Ovary (tissue), 7 donors: ENCODE measurements at regions not wholly inside any gene's neighbourhood (a gene's known extent, or its start where the extent isn't known, plus 50 kb on each side); places are given as distances from the start of the nearest gene placed in this dataset.

Experiments
- DNase-seq, 5 donors: peaks; one replicate each; pipeline ENCODE4 v3.0.0-alpha.2; 2019 to 2020
- H3K27ac ChIP-seq, 2 donors: fragments of 200-600 bp; one replicate each; pipeline versions ENCODE4 v1.5.1 to v1.8.0; 2019 to 2022
- H3K27me3 ChIP-seq: fragments of 200-600 bp; one replicate; pipeline ENCODE4 v1.8.0; 2022
- H3K36me3 ChIP-seq: fragments of 200-600 bp; sonication (generic); one replicate; pipeline ENCODE4 v1.5.1; 2019
- H3K4me1 ChIP-seq: one replicate; pipeline ENCODE4 v1.8.1; 2013; ENCODE audit warnings: mild to moderate bottlenecking, moderate library complexity; ENCODE audit not compliant: insufficient read depth
- H3K4me3 ChIP-seq: fragments of 200-600 bp; sonication (generic); one replicate; pipeline ENCODE4 v1.5.1; 2017
- H3K9me3 ChIP-seq, 2 donors: fragments of 200-600 bp in 1 of 2; sonication (generic) in 1 of 2; one replicate each; pipeline versions ENCODE4 v1.5.1 to v1.8.1; 2013 to 2019; ENCODE audit warnings: mild to moderate bottlenecking in 1 of 2, moderate library complexity in 1 of 2
- EP300 ChIP-seq: sonication (generic); formaldehyde crosslinking; IDR thresholded peaks from one replicate; pipeline ENCODE4 v1.6.1; 2017; ENCODE audit warnings: antibody characterized with exemption
- POLR2A ChIP-seq: fragments of 450-650 bp; IDR thresholded peaks from one replicate; pipeline ENCODE4 v1.6.1; 2017; ENCODE audit warnings: antibody characterized with exemption, mild to moderate bottlenecking, moderate library complexity
- WGBS, 3 donors: extraction: QIAGEN DNeasy Blood & Tissue Kit in 1 of 3; methylation state at CpG; one replicate each; pipeline versions ENCODE4 v1.1.5 to v1.1.7; 2013 to 2017; 5-methylcytosine and 5-hydroxymethylcytosine counted together
- intact Hi-C, 4 donors: fragments of 100-400 bp; cut with DNase I; formaldehyde crosslinking; loops; one replicate each; pipeline versions ENCODE4 v1.11.0 to v1.15.1; 2022 to 2023
- TF ChIP-seq, protein P1 (sequence below), 3 donors: fragments of 450-650 bp in 2 of 3; fragments of 200-600 bp in 1 of 3; IDR thresholded peaks; one replicate each; pipeline versions ENCODE4 v1.5.1 to v1.8.0; 2016 to 2022; ENCODE audit warnings: antibody characterized with exemption in 3 of 3, mild to moderate bottlenecking in 1 of 3
- donor health status: DM: no; HTN: no; CAD: no; lungs with moderate emphysema.
- donor health status: DM: no; HTN: no; CAD: no.
- donor health status: Bipolar disorder and iron deficiency.
- donor health status: DM: no; HTN: no; CAD: no.
- donor health status: DM: yes; HTN: yes; CAD: no.

DNA sequence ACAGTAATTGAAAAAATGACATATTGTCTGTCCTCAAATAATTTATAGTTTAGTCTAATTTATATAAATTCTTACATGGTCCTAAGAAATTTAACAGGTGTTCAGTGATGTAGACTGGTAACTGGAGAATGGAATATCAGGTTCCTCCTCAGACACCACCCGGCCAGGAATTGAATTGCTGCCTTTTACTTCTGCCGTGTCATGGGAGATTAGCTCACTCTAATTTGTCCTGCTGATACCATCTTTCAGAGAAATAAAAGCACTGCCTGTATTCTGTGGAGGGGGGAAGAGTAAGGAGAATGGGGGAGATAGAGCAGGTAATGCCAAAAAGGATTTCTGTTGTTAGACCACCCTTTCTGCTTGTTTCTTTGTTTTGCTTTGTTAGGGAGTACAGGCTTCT is 125.2 kb upstream of the KLHL4 start:
- no peaks in the 10 kb centered on the region for H3K4me1 ChIP-seq
- WGBS, 3 donors = 61 to 66% (median 64%) methylated on average over 2 of the region's 2 CpGs
- TF ChIP-seq, protein P1, sequence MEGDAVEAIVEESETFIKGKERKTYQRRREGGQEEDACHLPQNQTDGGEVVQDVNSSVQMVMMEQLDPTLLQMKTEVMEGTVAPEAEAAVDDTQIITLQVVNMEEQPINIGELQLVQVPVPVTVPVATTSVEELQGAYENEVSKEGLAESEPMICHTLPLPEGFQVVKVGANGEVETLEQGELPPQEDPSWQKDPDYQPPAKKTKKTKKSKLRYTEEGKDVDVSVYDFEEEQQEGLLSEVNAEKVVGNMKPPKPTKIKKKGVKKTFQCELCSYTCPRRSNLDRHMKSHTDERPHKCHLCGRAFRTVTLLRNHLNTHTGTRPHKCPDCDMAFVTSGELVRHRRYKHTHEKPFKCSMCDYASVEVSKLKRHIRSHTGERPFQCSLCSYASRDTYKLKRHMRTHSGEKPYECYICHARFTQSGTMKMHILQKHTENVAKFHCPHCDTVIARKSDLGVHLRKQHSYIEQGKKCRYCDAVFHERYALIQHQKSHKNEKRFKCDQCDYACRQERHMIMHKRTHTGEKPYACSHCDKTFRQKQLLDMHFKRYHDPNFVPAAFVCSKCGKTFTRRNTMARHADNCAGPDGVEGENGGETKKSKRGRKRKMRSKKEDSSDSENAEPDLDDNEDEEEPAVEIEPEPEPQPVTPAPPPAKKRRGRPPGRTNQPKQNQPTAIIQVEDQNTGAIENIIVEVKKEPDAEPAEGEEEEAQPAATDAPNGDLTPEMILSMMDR (IDR thresholded peaks at IDR 0.05) = no peak
- TF ChIP-seq POLR2A (no peak), EP300 (no peak)

DNA sequence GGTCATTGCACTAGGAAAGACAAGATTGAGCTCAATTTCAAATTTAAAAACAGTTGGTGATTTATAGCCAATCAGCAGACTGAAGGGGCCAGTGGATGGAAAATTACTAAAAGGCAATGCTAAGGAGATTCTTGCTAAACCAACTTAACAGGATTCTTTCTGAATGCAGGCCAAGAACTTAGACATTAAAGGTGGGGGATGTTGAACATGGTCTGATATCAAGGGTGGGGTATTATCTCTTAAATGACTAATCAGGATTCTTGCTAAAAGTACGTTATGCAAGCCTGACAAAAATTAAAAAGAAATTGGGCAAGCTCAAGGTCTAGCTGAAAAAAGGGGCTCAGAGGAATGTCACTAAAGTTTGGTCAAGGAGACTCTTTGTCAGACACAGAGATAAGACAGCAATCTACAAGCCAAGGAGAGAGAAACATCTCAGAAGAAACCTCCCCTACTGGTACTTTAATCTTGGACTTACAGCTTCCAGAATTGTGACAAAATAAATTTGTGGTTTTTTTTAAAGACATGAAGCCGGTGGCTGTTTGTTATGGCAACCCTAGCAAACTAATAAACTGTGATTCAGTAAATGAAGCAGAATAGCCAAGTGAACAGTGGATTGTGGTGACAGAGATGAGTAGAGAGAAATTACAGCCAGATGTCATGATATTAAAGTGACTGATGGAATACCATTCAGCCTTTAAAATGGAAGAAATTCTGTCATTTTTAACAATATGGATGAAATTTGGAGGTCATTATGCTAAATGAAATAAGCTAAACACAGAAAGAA is 120.3 kb upstream of the KLHL4 start:
- Histone ChIP-seq H3K4me3 (no peak overlapping the region), H3K9me3 (no peaks in the 10 kb centered on the region)

More for the DNA sequence above, 125.2 kb upstream of the KLHL4 start:
- no peak for DNase-seq
- intact Hi-C loops = no loop called here
- Histone ChIP-seq H3K4me3 (no peak overlapping the region), H3K9me3 (no peaks in the 10 kb centered on the region), H3K36me3 (no peaks in the 10 kb centered on the region), H3K27ac (no peak overlapping the region), H3K27me3 (no peaks in the 10 kb centered on the region)

DNA sequence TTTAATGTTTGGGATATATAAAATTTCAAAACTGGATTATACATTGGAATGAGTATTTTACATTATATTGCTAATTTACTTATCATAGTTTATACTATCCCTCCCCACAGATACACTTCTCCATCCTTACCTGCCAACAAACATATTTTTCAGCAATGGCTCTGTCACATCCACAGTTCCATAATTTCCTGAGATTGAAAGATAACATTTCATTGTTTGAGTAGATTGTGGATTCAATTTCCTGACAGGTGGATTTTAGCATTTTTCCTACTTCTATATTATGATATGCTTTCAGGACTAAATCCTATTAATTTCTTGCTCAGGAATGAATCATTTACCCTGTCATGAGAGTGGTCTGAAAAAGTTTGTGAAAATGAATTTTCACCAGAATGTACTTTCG is 115.3 kb upstream of the KLHL4 start:
- 51 to 70% (median 62%) methylated on average over 1 of the region's 1 CpG for whole genome bisulfite sequencing, 3 donors
- intact Hi-C loops = no loop called here
- Histone ChIP-seq H3K4me1 (no peaks in the 10 kb centered on the region), H3K9me3 (no peaks in the 10 kb centered on the region), H3K4me3 (no peak overlapping the region), H3K36me3 (no peaks in the 10 kb centered on the region), H3K27ac (no peak overlapping the region), H3K27me3 (no peaks in the 10 kb centered on the region)
- TF ChIP-seq POLR2A = no peak
- no peak for TF ChIP-seq EP300
- TF ChIP-seq, protein P1 (IDR thresholded peaks at IDR 0.05) = no peak
- no peak for DNase-seq

More for the DNA sequence above, 120.3 kb upstream of the KLHL4 start:
- intact Hi-C loops = no loop called here
- Histone ChIP-seq H3K27ac (no peak overlapping the region), H3K4me1 (no peaks in the 10 kb centered on the region), H3K27me3 (no peaks in the 10 kb centered on the region), H3K36me3 (no peaks in the 10 kb centered on the region)
- no peak for DNase-seq
- 28 to 31% (median 30%) methylated on average over 2 of the region's 2 CpGs for WGBS, 3 donors
- TF ChIP-seq EP300 (no peak), POLR2A (no peak)
- TF ChIP-seq, protein P1 (IDR thresholded peaks at IDR 0.05) = no peak

DNA sequence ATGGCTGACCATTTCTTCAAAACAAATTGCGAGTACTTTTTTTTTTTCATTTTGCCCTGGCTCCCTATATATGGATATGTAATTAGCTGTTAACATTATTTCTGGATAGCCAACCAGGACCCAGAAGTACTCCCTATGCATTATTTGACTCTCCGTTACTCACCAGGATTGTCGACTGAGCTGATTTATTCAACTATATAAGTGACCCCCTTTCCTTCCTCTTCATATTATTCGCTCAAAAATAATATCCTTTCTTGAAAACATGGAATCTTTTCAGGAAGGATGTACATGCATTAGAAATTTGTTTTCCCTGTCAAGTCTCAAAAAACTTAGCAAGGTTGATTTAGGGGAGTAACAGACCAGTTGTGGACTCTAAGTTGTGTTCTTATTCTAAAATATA is 114.1 kb upstream of the KLHL4 start:
- Histone ChIP-seq H3K9me3 (no peaks in the 10 kb centered on the region), H3K36me3 (no peaks in the 10 kb centered on the region), H3K27me3 (no peaks in the 10 kb centered on the region), H3K4me3 (no peak overlapping the region), H3K27ac (no peak overlapping the region), H3K4me1 (no peaks in the 10 kb centered on the region)
- TF ChIP-seq, protein P1 (IDR thresholded peaks at IDR 0.05) = no peak
- no peak for TF ChIP-seq POLR2A
- TF ChIP-seq EP300 = no peak
- 65 to 71% (median 66%) methylated on average over 4 of the region's 4 CpGs for WGBS, 3 donors
- DNase-seq = no peak
- intact Hi-C loops = no loop called here
